Activated CD8-positive, alpha-beta memory T cell treated with anti-CD3 and anti-CD28 coated beads for 36 hours (primary cell): ENCODE measurements at regions not wholly inside any gene's neighbourhood (a gene's known extent, or its start where the extent isn't known, plus 50 kb on each side); places are given as distances from the start of the nearest gene placed in this dataset.

Experiments
- CTCF ChIA-PET: fragments of 350-600 bp; sonication (Branson Sonifier 250); formaldehyde crosslinking; loops from one replicate; lab custom pipeline; 2021; ENCODE audit warnings: antibody characterized with exemption; lab: Charles Lee
- POLR2A ChIA-PET: fragments of 350-600 bp; sonication (Branson Sonifier 250); formaldehyde crosslinking; loops from one replicate; lab custom pipeline; 2021; ENCODE audit warnings: antibody characterized with exemption; lab: Charles Lee

- CTCF ChIA-PET = no interaction called here
- POLR2A ChIA-PET = no interaction called here
Measured at GRCh38 chr5:143761663-143762062, 50.3 kb upstream of the HMHB1 start.

- POLR2A ChIA-PET = no interaction called here
- CTCF ChIA-PET = no interaction called here
Measured at GRCh38 chr5:143760755-143761154, 51.2 kb upstream of the HMHB1 start.

GRCh38 chr5:143760131-143760505 is 51.8 kb upstream of the HMHB1 start:
- ChIA-PET POLR2A (no interaction called here), CTCF (no interaction called here)

DNA sequence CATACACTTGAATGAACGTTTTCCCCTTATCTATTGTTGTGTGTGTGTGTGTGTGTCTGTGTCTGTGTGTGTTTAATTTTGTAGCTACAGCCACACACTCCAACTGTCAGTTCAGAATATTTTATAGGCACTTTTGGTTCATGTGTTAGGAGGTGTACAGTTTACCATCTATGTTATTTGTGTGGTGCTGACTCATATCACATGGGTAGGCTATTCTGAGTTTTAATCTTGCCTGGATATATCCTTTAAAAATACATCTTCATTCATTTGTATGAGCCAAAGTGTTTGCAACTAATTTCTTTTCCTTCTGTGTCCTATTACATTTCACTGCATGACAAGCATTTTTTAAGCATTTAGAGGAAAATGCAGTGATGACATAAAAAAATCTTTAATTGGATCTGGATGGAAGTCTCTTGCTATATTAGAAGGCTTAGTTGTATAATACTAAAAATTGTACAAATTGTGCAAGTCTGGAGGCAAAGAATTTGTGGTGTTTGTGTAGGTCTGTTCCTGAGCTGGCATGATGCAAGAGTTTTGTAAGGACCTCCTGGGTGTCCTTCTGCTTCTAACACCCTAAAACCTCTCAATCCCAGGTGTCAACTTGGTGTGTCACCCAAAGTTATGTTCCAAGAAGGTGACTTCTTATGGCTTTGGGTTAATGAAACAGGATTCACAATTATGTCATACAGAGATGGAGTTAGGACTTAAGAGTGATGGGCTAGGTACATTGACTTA is 52.4 kb upstream of the HMHB1 start:
- ChIA-PET POLR2A (interaction anchor here (0.6 kb wide), 1 partner anchor 355 kb away, joined by 3 read pairs; no protein-coding TSS in a partner anchor), CTCF (no interaction called here)

DNA sequence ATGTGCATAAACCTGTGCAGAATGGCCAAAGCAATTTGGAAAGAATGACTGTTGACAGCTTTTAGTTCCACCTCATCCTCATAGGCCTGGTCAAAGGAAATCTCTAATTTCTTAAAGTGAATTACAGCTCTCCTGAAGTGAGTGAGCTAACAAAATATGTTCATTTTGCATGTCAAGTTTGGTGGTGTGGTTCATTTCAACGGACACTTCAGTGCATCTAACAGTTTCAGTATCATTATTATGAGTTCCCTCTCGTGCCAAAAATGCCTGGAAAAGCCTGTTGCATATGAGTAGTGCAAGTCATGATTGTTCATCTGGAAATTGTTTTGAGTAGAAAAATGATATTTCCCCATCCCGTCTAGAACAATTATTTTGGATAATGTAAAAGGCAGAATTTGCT is 53.2 kb upstream of the HMHB1 start:
- POLR2A ChIA-PET = no interaction called here
- CTCF ChIA-PET = no interaction called here

DNA sequence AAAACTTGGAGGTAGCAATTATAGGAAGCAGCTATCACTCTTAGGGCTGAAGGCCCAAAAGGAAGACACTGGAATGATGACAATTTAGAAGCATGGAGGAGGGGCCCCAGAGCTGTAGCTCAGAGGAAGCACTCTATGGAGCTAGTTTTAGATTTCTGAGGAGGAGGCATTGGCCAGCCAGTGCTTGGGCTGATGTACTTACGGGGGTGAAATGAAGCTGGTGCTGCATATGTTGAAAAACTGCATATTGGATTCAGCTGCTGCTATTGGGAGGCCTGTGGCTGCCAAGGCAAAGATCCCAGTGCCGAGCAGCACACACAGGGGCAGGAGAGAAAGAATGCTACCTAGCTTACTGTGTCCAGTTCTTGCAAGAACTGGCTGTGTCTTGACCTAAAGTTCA is 53.9 kb upstream of the HMHB1 start:
- ChIA-PET CTCF (no interaction called here), POLR2A (no interaction called here)

- CTCF ChIA-PET = no interaction called here
- POLR2A ChIA-PET = no interaction called here
Measured at GRCh38 chr5:143757116-143757515, 54.8 kb upstream of the HMHB1 start.

DNA sequence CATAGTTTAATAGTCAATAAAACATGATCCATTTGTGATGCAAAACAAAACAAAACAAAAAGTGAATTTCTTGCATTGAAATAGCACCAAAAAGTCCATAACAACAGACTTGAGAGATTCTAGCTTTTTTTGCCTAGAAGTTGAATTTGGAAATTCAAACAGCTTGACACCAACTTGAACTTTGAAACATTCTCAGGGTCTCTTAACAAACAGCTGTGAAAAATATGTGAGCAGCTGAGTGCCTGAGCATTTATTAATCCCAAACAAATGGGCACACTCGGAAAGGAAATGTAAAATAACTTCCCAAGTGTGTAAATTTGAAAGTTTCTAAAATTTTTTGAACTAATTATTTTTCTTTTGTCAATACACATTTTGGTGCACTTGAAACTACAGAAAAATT is 56.0 kb upstream of the HMHB1 start:
- POLR2A ChIA-PET = no interaction called here
- CTCF ChIA-PET = no interaction called here

DNA sequence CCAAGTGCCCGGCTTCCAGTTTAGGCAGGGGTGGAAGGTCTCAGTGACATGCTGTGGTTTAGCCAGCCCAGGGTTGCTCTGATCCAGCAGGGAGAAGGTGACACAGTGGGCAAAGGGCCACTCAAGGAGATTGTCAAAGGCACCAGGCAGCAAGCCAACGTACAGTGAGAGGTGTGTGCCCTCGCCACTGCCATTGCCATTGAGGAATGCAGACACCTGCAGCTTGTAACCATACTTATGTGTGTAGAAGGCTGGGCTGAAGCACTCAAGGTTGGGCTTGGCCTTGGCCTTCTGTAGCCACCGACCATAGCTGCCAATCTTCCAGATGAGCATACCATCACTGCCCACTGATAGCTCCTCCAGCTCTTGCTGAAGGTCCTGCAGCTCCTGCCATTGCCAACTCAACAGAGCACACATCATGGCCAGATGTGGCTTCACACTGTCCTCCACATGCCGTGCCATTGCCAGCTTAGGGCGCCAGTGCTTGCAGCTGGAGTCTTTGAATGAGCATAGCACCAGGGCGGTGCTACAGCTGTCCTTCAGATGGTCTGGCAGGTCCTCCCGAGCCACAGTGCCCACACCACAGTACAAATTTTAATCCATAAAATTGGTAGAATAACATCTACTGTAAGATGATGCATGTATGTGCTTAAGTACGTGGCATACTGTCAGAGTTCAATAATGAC is 59.7 kb upstream of the HMHB1 start:
- POLR2A ChIA-PET = no interaction called here
- CTCF ChIA-PET = no interaction called here

- ChIA-PET POLR2A (no interaction called here), CTCF (no interaction called here)
Measured at GRCh38 chr5:143751342-143751741, 60.6 kb upstream of the HMHB1 start.

- ChIA-PET CTCF (no interaction called here), POLR2A (no interaction called here)
Measured at GRCh38 chr5:143749581-143750205, 62.3 kb upstream of the HMHB1 start.

DNA sequence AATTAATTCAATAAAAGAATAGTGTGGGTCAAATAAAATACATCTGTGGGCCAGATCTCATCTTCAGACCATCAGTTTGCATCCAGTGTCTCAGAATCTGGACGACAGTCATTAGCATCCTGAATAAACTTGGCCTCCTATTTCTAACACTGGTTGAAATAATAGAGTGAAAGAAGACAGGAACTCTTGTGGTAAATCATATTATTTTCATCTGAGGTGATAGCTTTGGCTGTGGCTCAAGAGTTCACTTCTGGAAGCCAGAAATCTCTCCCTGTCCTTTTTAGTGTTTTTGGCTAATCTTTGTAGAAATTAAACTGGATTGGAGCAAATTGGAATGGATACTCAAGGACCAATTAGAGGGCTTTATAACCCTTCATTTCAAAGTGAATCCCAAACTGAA is 63.4 kb upstream of the HMHB1 start:
- ChIA-PET POLR2A (no interaction called here), CTCF (interaction anchor here (0.6 kb wide), 1 partner anchor 72 kb away, joined by 3 read pairs; no protein-coding TSS in a partner anchor)

DNA sequence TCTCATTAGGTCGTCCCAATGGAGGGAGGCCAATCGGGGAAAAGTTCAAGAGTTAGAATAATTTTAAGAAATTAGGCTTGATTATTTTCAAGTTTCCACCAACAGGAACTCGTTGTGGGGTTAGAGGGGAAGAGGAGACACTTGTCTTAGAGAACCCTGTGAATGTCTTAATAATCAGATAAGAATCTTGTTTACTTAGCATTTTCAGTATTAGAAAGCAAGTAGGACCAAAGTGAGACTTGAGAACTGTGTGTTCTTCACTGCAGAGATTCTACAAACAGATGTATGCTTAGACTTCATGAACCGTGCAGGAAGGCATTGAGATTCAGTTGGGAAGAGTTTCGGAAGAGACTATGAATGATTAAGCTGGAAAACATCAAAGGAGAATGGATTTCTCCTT is 69.0 kb upstream of the HMHB1 start:
- ChIA-PET CTCF (no interaction called here), POLR2A (no interaction called here)

DNA sequence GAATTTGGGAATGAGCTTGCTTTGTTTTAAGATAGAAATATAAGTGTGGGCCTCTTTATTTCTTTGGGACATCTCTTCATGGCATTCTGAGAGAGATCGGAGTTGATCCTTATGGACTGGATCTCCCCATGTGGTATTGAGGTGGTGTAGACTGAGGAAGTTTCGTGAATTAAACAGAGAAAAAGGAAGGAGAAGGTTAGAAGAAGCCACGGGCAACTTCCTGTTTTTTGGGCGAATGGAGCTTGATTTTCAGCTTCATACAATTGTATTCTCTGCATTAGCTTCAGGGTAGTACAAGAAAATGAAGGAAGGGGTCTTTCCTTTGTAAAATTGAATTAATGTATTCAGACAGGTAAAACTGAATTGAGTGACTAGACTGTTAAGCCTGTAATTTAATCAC is 70.5 kb upstream of the HMHB1 start:
- ChIA-PET CTCF (no interaction called here), POLR2A (no interaction called here)

DNA sequence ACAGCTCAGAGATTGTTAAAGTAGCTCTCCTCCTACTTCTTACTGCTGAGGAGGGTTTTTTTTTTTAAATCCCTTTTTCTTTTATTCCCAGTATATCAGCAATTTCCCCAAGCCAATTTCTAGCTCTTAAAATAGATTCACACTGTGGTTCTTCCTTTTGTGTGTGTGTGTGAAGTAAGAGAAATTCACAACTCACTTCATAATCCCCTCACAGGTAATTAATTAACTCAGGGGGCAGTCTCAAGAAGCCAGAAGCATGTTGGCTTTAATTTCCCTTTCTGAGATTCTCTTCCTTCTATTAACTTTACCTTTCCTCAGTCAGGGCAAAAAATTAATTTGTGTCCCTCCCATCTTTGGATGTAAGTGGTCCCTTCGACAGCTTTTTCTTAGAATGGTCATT is 71.0 kb upstream of the HMHB1 start:
- ChIA-PET CTCF (no interaction called here), POLR2A (no interaction called here)

DNA sequence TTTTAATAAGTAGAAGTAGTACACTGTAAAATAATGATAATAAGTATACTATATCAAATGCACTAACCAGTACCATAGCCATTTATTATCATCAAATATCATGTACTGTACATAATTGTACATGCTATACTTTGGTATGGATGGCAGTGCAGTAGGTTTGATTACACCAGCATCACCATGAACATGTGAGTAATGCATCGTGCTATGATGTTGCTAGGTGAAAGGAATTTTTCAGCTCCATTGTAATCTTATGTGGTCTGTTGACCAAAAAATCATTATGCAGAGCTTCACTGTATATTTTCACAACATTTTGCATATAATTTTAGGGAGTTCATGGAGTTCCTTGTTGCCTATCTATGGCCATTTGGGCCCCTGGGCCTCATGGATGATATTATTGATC is 72.2 kb upstream of the HMHB1 start:
- CTCF ChIA-PET = no interaction called here
- POLR2A ChIA-PET = no interaction called here

DNA sequence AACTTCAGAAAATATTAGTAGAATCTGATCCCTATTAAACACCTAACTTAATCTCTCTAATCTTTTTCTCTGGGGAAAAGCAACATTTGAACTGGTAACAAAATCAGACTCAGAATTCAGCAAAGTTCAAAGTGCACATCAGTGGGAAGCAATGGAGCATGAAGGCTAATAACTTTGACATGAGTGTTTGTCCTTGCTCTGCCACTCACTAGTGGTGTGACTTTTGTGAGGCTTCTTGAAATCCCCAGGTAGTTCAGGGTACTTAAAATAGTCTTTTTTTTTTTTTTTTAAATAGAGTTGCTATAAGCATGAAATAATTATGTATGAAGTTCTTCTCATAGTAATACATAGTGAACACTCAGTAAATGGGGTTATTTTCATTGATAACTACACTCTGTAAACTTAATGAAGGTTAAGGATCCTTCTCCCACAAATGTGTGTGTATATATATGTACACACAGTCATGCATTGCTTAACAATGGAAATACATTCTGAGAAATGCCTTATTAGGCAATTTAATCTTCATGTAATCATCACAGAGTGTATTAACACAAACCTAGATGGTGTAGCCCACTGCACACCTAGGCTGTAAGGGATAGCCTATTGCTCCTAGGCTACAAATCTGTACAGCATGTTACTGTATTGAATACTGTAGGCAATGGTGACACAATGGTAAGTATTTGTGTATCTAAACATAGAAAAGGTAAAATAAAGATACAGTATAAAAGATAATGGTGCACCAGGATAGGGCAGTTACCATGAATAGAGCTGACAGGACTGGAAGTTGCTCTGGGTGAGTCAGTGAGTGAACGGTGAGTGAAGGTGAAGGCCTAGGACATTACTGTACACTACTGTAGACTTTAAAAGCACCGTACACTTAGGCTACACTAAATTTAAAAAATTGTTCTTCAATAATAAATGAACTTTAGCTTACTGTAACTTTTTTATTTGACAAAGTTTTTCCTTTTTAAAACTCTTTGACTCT is 73.3 kb upstream of the HMHB1 start:
- ChIA-PET CTCF (no interaction called here), POLR2A (no interaction called here)

DNA sequence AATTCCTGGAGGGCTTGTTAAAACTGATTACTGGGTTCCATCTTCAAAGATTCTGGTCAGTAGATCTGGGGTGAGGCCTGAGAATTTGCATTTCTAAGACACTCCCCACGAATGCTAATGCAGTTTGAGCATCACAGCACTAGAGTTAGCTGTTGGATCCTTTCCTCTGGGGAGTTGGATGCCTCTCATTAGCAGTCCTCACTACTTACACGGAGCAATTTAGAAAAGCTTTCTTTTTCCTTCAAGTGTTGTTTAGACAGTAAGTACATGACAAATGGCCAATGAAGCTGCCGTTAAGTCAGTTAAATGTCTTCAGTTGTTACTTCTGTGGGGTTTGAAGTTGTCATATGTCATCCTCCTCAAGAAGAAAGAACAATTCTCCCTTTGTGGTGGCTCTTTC is 74.9 kb upstream of the HMHB1 start:
- POLR2A ChIA-PET = no interaction called here
- CTCF ChIA-PET = no interaction called here

DNA sequence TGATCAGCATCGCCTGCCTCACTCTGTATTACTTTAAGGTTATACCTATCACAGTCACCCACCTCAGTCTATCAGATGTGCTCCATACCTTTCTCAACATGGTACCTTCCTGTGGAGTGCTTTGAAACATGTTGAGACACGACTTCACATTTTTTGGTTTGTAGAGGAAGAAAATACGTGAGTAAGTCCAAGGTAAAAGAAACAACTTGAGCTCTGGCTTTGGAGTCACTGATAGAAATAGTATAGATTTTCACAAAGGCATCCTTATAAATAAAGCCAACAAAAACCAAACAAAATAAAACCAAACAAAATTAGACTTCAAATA is 77.5 kb upstream of the HMHB1 start:
- POLR2A ChIA-PET = no interaction called here

More for the DNA sequence above, 77.5 kb upstream of the HMHB1 start:
- CTCF ChIA-PET = no interaction called here
